ENCODE measurements at regions not wholly inside any gene's neighbourhood (a gene's known extent, or its start where the extent isn't known, plus 50 kb on each side); places are given as distances from the start of the nearest gene placed in this dataset.

DNA sequence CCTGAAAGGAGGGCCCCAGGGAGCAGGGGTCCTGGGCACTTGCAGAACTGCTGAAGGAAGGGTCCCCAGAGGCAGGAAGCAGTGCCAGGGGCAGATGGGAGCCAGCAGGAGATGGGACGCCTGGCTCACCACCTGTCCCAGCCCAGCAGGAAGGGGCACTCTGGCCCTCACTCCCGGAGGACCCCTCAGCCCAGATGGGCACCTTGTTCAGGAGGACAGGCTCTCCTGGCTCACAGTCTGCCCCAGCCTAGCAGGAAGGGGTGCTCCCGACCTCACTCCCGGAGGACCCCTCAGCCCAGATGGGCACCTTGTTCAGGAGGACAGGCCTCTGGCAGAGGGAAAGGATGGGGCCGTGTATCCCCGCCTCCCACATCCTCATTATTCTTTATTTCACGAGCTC is 331.4 kb upstream of the SHH start:
- no peak for DNase-seq (ENCODE audit: low read depth in 4 of 4, low spot score in 3 of 4)

DNA sequence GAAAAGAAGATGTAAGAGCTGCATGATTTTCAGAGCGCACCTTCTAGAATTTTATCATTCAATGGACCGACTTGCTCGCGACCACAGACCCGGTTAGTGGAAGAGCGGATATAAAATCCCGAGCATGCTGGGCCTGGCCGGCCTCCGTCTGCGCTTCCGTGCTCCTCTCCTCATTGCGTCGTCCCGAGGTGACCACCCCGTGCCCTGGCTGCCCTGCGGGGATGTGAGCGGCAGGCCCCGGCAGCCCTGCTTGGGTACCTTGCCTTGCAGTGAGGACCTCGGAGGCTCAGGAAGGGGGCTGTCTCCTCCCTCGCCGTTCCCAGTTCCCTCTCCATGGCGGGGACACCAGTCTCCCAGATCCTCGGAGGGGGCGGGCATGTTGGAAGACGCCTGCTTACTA is 330.9 kb upstream of the SHH start:
- no peak for DNase-seq (ENCODE audit: low read depth in 4 of 4, low spot score in 3 of 4)

DNA sequence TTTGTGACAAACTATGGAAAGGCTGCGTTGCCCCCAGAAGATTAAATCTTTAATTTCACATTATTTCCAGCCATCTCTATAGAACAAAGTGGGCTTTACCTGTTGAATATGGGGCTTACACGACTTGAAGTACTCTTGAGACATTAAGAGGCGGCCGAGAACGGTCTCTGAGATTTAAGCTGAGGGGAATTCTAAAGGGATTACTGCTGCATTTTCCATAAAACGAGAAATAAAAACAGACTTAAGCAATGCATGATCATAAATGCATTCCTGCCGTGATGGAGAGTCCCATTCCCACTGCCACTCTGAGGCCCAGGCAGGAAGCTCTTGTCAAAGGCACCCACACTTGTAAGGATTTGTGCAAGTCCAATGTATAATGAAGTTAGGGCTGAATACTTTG is 329.7 kb upstream of the SHH start:
- DNase-seq (ENCODE audit: low read depth in 4 of 4, low spot score in 3 of 4) = no peak

DNA sequence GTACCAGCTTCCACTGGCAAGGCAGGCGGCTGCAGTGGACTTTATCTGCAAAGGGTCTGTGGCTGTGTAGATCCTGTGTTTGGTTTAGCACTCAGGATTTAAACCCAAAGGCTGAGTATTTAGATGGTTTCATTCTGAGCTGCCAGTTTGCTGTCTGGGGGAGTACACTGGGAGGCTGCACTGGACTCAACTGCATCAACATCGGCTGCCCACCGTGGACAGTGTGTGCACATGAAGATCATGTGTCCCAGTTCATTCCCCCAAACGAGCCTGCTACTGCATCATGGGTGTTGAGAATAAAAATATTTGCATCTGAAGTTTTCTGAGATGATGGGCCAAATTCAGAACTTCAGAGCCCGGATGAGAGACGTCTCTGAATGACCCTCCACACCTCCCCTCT is 328.6 kb upstream of the SHH start:
- no peak for DNase-seq (ENCODE audit: low read depth in 4 of 4, low spot score in 3 of 4)

DNA sequence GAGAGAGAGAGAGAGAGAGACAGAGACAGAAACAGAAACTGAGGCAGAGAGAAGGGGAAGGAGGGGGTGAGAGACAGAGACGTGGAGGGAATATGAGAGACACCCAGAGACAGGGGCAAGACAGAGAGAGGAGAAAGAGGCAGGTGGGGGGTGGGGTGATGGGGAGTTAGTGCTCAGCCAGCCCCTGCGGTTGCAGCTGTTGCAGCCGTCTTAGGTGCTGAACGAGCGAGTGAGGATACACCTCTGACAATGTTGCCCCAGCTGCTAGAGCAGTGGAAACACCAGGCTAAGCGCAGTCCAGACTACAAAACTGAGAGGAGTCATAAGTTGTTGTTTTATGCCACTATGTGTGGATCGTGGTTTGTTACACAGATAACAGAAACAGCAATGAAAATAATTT is 328.2 kb upstream of the SHH start:
- DNase-seq (ENCODE audit: low read depth in 4 of 4, low spot score in 3 of 4) = no peak

DNA sequence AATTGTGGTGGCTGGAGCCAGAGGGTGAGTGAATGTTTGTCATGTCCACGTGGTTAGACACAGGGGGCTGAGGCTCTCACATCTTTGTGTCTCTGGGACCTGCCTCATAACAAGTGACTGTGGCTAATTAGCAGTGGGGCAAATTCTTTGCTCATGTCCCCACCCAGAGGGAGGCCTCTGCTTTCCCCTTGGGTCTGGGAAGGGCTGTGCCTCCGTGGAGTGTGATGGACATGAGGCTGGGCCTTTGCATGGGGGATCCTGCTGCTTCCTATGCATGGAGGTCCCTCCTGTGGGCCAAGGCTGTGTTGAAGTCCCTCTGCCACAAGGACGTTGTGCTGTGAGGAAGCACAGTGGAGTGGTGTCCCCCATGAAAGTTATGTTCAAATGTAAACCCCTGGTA is 327.4 kb upstream of the SHH start:
- DNase-seq (ENCODE audit: low read depth in 4 of 4, low spot score in 3 of 4) = no peak

DNA sequence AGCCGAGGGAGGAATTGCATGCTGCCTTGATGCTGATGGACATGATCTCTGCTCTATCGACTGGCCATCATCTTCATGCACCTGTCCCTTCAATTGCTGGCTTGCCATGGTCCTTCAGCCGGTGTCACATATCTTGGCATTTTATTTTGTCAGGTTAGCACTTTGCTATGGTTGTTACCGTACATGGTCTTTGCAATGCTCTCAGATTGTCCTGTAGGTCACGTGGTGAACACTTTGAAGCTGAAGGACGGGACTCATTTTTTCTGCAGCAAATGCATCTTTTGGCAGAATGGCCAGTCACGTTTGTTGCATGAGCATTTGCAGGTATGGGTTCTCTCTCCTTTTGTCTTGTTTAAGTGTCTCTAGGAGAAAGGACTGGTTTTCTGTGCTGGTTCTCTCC is 326.8 kb upstream of the SHH start:
- no peak for DNase-seq (ENCODE audit: low read depth in 4 of 4, low spot score in 3 of 4)

DNA sequence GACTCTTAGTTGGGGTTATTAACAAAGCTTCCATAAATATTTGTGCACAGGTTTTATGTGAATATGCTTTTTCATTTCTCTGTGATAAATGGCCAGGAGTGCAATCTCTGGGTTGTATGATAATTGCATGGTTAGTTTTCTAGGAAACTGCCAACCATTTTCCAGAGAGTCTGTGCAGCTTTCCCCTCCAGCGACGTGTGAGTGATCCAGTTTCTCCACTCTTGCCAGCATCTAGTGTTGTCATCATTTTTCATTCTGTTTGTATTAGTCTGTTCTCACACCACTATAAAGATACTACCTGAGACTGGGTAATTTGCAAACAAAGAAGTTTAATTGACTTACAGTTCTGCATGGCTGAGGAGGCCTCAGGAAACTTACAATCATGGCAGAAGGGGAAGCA is 319.6 kb upstream of the SHH start:
- DNase-seq (ENCODE audit: low read depth in 4 of 4, low spot score in 3 of 4) = no peak

DNA sequence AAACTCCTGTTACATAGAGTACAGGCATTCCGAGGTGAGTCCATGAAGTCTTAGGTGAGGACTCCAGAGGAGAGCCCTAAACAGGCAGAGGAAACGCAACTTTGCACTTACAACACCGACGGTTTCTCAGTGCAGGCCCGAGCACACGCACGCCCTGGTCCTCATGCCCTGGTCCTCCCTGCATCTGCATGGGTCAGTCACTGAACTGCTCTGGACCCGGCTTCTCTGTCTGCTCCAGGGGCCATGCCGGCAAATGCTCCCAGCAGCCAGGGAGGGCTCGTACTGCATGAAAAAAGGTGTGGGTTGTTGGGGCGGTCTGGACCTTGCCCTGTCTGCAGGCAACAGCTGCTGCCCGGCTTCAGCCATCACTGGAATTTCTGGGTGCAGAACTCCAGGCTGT is 317.3 kb upstream of the SHH start:
- DNase-seq (ENCODE audit: low read depth in 4 of 4, low spot score in 3 of 4) = no peak

DNA sequence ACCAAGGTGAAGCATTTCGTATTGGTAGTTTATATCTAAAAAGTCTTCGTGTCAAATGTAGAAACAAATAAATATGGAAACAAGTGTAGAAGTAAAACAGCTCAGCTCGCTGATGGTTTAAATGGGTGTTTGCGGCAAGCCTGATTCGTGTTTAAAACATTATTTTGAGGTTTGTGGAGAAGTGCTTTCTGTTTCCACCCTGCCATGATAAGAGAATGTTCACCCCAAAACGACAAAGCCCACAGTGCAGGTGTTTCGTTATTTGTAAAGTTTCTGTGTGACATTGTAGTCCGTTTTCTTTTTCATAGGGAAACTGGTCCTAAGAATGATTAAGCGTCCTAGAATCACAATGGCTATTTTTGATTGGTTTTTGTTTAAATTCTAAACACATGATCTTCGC is 316.2 kb upstream of the SHH start:
- no peak for DNase-seq (ENCODE audit: low read depth in 4 of 4, low spot score in 3 of 4)

DNA sequence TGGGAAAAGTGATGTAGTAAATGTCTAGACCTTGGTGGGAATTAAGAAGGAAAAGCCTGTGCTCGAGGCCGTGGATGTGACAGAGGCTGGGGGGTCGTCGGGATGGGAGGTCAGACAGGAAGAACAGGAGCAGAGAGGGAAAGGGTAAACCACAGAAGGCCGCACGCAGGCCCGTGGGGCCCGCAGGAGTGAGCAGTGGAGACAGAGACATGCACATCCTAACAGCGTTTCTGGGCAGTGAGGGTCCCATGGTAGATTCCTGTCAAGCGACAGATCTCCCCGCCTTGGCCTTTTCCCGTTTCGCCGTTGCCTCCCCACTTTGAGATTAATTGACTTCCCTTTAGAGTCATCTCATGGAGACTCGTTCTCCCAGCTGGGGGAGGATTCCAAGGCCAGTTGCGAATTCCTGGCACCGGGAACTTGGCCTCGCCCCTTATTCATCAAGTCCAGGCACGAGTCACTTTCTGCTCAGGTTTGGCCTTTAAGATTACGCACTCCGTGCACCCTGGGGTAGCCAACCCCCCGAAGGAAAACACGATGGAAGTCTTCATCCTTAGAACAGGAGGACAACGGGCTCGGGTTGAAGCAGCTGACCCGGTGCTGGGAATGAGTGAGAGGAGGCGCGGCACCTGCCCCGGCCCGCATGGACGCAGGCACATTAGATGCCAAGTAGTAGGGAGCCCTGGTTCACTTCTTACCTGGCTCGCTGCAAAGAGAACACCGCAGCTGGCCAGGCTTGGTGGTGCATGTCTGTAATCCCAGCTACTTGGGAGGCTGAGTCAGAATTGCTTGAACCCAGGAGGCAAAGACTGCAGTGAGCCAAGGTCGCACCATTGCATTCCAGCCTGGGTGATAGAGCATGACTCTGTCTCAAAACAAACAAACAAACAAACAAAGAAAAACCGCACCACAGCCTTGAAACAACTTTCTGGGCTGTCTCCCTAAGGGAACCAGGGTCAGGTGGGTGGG is 315.2 kb upstream of the SHH start:
- no peak for DNase-seq (ENCODE audit: low read depth in 4 of 4, low spot score in 3 of 4)

DNA sequence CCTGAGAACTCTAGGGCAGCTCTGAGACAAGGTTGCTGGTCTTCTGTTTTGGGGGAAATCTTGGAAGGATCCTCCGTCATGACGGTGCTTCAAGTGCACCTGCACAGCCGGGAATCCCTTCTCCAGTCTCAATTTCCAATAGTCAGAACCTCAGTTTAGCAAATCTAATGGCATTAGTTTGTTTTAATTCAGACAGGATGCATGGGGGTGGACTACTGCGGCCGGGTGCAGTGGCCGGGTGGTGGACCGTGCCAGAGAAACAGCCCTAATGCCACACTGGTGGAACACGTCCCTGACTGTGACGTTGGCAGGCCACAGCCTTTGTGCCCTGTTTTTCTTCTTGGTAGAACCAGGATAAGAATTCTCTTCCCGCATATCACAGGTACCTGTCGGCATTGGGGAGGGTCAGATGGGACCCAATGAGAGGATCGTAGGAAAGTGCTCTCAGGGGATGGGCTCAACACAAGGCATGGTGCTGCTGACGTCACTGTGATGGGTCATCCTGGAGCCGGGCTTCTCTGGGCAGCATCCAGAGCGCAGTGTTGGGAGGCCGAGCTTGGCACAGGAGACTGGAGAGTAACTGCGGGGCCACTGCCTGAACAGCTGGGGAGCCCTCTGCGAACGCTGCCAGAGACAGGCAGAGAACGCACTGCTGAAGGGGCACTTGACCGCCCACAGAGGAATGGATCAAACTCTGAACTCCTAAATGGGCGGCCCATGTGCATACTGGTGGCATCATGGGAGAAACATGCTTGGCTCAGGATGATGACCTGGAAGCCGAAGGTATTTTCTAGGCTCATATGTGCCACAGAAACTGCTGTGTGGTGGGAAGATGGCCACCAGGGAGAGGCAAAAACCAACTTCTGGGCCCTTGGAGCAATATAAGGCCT is 313.8 kb upstream of the SHH start:
- no peak for DNase-seq (ENCODE audit: low read depth in 4 of 4, low spot score in 3 of 4)

DNA sequence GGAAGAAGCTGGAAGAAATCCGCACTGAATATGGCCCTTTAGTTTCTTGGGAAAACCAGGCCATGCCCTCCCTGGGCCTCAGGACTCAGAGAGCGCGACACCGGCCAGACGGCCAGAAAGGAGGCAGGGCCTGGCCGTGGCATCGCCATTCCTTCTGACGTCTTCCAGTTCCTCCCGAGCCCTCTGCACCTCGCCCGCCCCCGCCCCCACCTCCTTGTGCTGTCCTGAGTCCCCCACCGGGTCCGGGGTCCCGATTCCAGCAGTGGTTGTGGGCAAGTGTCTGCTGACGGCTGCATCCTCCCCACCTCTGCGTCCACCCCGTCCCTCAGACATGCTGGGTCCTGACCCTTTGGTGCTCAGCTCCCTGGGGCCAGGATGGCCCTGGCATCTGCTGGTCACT is 312.1 kb upstream of the SHH start:
- no peak for DNase-seq (ENCODE audit: low read depth in 4 of 4, low spot score in 3 of 4)

DNA sequence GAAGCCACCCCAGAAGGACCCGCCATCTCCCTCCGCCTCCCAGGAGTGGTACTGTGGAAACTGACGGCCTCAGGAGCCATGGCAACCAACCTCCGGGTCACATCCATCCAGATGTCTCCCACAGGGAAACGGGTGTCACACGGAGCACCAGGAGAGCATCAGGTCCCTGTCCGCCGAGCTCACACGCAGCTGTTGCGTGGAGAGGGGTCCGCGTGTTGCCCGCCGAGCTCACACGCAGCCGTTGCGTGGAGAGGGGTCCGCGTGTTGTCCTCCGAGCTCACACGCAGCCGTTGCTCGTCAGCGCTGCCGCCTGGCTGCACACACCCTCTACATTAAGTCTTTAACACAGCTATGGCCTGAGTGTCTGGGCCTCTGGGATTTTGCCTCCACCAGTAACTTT is 311.1 kb upstream of the SHH start:
- no peak for DNase-seq (ENCODE audit: low read depth in 4 of 4, low spot score in 3 of 4)

DNA sequence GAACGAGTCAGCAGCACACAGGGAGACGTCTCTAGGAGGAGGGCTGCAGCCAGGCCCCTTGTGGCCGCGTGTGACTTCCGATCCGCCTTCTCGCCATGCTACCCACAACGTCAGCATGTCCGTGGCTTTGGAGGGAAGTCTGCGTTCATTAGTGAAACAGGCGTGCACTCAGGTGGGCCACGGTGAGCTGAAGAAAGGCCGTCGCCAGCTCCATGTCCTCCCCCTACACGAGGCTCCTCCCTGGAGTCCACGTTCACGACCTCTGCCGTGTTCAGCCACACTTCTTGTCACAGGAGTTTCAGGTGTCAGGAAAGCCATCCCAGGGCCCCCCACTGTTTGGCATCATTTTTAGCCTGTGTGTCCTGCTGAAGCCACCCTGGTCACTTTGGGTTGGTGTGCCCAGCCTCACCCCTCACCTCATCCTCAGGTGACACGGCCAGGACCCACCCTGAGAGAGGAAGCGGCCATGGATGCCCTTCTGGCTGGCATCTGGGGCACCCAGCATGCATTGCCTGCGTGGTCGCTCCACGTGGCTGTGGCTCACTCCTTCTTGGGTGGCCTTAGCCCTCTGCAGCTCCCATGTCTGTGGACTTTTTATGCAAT is 310.6 kb upstream of the SHH start:
- DNase-seq (ENCODE audit: low read depth in 4 of 4, low spot score in 3 of 4) = no peak

DNA sequence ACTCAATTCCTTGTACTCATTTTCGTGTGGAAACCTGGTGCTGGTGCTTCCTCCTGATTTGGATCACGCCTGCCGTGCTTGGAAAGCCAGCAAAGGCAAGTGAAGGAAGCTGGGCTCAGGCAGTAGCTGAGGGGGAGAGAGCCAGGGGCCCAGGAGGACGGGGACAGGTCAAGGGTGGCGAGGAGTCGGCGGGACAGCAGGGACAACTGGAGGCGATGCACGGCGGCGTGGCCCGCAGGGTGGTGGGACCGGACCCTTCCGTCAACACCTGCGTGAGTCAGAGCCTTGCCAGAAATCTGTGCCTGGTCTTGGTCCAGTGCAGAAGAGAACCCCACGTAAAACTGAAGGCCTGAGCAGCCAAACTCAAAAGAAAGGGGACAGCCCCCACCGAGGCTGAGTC is 309.7 kb upstream of the SHH start:
- DNase-seq (ENCODE audit: low read depth in 4 of 4, low spot score in 3 of 4) = no peak

DNA sequence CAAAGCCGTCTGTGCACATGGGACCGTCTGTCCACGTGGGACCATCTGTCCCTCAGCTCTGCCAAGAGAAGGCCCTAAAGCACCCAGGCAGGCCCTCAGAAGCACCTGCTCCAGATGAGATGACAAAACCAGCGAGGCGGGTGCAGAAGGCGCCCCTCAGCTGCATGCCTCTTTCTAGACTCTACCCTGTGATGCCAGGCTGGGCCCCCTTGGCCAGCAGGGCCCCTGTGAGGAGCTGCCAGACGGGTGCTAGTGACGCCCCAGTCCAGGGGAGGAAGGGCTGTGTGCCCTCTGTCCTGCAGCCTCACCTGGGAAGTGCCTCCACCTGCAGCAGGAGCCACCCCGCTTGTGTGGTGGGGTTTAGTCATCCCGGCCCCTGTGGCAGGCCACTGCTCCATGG is 309.2 kb upstream of the SHH start:
- DNase-seq (ENCODE audit: low read depth in 4 of 4, low spot score in 3 of 4) = no peak

DNA sequence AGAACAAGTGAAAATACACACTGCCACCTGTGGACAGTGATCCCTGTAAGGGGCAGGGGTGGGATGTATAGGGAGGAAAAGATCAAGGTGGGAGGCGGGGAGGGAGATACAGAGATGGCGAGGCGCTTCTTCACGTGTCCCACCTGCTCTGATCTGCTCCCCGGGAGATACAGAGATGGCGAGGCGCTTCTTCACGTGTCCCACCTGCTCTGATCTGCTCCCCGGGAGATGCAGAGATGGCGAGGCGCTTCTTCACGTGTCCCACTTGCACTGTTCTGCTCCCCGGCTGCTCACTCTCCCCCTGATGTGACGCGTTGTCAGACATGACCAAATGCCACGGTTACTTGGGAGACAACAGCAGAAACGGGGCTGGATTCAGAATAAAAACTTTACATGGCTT is 308.3 kb upstream of the SHH start:
- DNase-seq (ENCODE audit: low read depth in 4 of 4, low spot score in 3 of 4) = no peak

DNA sequence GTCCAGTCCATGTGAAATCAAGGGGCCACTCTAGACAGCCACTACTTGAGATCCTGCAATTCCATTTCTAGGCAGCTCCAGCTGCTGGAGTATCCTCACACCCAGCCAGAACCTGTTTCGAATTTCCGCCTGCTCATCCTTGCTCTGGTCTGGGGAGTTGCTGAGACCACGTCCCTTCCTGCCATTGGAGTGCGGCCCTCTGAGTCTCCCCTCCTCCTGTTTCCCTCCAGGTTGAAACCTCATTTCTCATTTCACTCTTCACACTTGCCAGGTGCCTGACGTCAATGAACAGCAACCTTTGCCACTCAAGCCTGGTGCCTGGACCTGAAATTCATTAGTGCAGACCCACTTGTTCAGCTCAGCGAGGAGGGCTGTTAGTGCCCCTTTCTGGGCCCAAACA is 307.5 kb upstream of the SHH start:
- DNase-seq (ENCODE audit: low read depth in 4 of 4, low spot score in 3 of 4) = no peak

DNA sequence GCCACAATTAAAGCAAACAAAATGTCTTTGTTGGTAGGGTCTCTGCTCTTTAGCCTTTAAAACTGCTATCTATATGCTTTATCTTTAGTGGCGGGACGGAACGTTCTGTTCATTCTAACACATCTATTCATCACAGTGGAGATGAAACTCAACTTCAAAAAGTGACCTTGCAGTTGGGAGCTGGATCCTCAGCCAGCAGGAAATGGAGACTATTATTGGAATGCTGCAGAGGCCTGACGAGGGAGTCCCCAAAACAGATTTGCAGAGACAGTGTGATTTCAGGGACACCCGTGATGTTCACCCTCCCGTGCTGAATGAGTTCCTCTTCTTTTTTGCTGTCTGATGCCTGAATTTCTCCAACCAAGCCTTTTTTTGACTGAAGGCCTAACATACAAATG is 306.0 kb upstream of the SHH start:
- no peak for DNase-seq (ENCODE audit: low read depth in 4 of 4, low spot score in 3 of 4)

DNA sequence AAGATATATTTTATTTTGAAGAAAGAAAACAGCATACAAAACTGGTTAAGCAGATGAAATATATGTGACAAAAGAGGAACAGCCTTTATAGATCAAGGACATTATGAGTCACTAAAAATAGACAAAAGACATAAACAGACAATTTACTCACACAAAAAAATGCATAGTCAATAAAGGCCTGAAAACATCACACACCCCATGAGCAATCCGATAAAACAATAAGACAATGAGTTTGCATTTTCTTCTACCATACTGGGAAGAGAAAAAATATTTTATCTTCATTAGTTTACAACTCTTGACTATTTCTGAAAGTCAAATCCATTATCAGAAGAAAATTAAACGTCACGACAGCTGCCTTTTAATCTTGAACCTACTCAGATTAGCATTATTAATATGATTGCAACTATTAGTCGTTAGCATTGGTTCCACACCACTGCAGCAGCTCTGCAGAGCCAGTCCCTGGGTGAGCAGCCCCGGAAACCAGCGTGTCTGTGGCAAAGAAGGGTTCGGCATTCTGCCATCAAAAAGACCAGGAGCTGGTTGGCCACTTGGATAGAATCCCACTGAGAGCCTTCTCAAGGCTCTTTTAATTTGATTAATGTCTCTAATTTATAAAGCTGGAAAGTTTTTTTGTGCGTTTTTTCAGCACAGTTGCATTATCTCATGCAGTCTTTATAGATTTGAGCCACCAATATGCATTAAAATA is 305.4 kb upstream of the SHH start:
- DNase-seq (ENCODE audit: low read depth in 4 of 4, low spot score in 3 of 4) = no peak
